Esophagus squamous epithelium (tissue), 4 donors: ENCODE measurements at regions not wholly inside any gene's neighbourhood (a gene's known extent, or its start where the extent isn't known, plus 50 kb on each side); places are given as distances from the start of the nearest gene placed in this dataset.

ENCODE experiments used
- POLR2A ChIP-seq, 4 donors: fragments of 450-650 bp; IDR thresholded peaks; one replicate each; pipeline ENCODE4 v1.6.1; 2017; ENCODE audit warnings: antibody characterized with exemption in 4 of 4, mild to moderate bottlenecking in 4 of 4, moderate library complexity in 3 of 4
- TF ChIP-seq, protein P1 (sequence below), 6 experiments: fragments of 450-650 bp in 4 of 6; fragments of 200-600 bp in 2 of 6; sonication (generic) in 2 of 6; IDR thresholded peaks; one replicate each; pipeline ENCODE4 v1.5.1; 2016 to 2019; ENCODE audit warnings: antibody characterized with exemption in 6 of 6, mild to moderate bottlenecking in 4 of 6, moderate library complexity in 4 of 6

DNA sequence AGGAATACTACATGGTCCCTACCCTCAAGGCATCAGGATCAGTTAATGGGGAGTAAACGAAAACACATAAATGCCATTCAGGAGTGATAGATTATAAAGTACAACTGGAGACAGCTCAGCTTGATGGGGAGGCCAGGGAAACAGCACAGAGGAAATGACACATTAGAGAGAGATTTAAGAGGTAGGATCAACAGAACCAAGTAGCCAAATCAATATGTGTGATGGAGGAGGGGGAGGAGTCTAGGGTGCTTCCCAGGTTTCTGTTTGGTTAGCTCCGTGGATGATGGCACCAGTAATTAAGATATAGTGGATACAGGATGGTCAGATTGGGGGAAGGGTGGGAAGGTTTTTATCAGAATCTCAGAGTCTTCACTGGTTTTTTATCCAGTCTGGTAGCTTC, 229.5 kb upstream of the ROPN1 start:
- TF ChIP-seq, protein P1, sequence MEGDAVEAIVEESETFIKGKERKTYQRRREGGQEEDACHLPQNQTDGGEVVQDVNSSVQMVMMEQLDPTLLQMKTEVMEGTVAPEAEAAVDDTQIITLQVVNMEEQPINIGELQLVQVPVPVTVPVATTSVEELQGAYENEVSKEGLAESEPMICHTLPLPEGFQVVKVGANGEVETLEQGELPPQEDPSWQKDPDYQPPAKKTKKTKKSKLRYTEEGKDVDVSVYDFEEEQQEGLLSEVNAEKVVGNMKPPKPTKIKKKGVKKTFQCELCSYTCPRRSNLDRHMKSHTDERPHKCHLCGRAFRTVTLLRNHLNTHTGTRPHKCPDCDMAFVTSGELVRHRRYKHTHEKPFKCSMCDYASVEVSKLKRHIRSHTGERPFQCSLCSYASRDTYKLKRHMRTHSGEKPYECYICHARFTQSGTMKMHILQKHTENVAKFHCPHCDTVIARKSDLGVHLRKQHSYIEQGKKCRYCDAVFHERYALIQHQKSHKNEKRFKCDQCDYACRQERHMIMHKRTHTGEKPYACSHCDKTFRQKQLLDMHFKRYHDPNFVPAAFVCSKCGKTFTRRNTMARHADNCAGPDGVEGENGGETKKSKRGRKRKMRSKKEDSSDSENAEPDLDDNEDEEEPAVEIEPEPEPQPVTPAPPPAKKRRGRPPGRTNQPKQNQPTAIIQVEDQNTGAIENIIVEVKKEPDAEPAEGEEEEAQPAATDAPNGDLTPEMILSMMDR (IDR thresholded peaks at IDR 0.05) = no peak
- TF ChIP-seq POLR2A (IDR thresholded peaks at IDR 0.05) = no peak
